ENCODE measurements at regions not wholly inside any gene's neighbourhood (a gene's known extent, or its start where the extent isn't known, plus 50 kb on each side); places are given as distances from the start of the nearest gene placed in this dataset.

DNA sequence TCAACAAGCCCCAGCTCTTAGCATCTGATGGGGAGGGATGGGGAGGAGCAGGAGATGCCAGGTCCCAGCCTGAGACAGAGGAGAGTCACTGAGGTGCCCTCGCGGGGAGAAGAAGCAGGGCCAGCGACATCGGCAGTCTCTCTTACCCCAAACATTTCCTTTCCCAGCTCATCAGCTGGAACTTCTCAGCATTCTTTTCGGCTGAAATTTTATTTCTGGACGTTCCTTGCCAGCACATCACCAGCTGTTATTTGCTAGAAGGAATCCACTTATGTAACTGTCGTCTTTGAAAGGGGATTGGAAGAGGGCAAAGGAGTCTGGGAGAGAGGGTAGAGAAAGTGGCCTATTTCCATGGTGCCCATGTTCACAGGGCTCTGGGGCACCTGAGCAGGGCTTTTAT is 101.0 kb upstream of the SHH start:
- DNase-seq, result no peak
- Histone ChIP-seq H3K4me3 (ENCODE audit: low read depth, low read length) (no peak overlapping the region), H3K36me3 (no peaks in the 10 kb centered on the region), H3K9me3 (ENCODE audit: severe bottlenecking) (no peaks in the 10 kb centered on the region), H3K27me3 (ENCODE audit: insufficient read depth, low read depth, severe bottlenecking) (peaks cover 85% of the 10 kb centered on the region), H3K27ac (no peak overlapping the region)
- TF ChIP-seq CTCF (IDR thresholded peaks at IDR 0.05; ENCODE audit: low read depth, low read length), result no peak

- Histone ChIP-seq H3K36me3 (no peaks in the 10 kb centered on the region), H3K4me3 (ENCODE audit: low read depth, low read length) (no peak overlapping the region), H3K27ac (no peak overlapping the region), H3K27me3 (ENCODE audit: insufficient read depth, low read depth, severe bottlenecking) (peaks cover 82% of the 10 kb centered on the region), H3K9me3 (ENCODE audit: severe bottlenecking) (no peaks in the 10 kb centered on the region)
- no peak for DNase-seq
- TF ChIP-seq CTCF (IDR thresholded peaks at IDR 0.05; ENCODE audit: low read depth, low read length), result no peak
These were observed 99.3 kb upstream of the SHH start for GRCh38 chr7:155911471-155912105.

DNA sequence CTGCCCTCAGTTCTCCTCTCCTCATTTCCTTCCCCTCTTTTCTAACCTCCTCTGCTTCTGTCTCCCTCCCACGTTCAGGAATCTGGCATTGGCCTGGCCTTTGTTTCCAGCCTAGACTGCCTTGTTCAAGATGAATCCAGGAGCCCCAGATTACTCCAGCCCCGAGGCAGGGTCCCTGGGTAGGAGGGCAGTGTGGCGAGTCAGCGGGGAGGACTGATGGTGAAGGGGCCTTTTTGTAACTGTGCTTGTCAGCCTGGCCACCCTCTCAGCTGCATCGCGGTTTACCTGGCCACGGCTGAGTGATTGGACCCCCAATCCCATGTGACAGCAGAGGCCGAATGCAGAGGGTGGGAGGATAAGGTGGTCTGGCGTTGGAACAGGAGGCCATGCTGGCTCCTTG is 96.1 kb upstream of the SHH start:
- H3K27ac ChIP-seq, result no peak overlapping the region
- H3K27me3 ChIP-seq (ENCODE audit: insufficient read depth, low read depth, severe bottlenecking), result peaks cover 90% of the 10 kb centered on the region
- H3K36me3 ChIP-seq, result no peaks in the 10 kb centered on the region
- H3K9me3 ChIP-seq (ENCODE audit: severe bottlenecking), result no peaks in the 10 kb centered on the region
- no peak for DNase-seq
- H3K4me3 ChIP-seq (ENCODE audit: low read depth, low read length), result no peak overlapping the region
- no peak for TF ChIP-seq CTCF (IDR thresholded peaks at IDR 0.05; ENCODE audit: low read depth, low read length)

- no peak overlapping the region for H3K4me3 ChIP-seq (ENCODE audit: low read depth, low read length)
- no peak for TF ChIP-seq CTCF (IDR thresholded peaks at IDR 0.05; ENCODE audit: low read depth, low read length)
- peaks cover 90% of the 10 kb centered on the region for H3K27me3 ChIP-seq (ENCODE audit: insufficient read depth, low read depth, severe bottlenecking)
- no peak overlapping the region for H3K27ac ChIP-seq
- H3K36me3 ChIP-seq, result no peaks in the 10 kb centered on the region
- no peaks in the 10 kb centered on the region for H3K9me3 ChIP-seq (ENCODE audit: severe bottlenecking)
- no peak for DNase-seq
These were observed 95.4 kb upstream of the SHH start for GRCh38 chr7:155907450-155908200.

- no peak for TF ChIP-seq CTCF (IDR thresholded peaks at IDR 0.05; ENCODE audit: low read depth, low read length)
- Histone ChIP-seq H3K36me3 (no peaks in the 10 kb centered on the region), H3K27me3 (ENCODE audit: insufficient read depth, low read depth, severe bottlenecking) (peaks cover 96% of the 10 kb centered on the region), H3K27ac (no peak overlapping the region), H3K4me3 (ENCODE audit: low read depth, low read length) (no peak overlapping the region), H3K9me3 (ENCODE audit: severe bottlenecking) (peaks cover 8% of the 10 kb centered on the region)
- DNase-seq, result no peak
These were observed 88.9 kb upstream of the SHH start for GRCh38 chr7:155901176-155901575.
